CD4-positive, alpha-beta T cell (primary cell): ENCODE measurements at regions not wholly inside any gene's neighbourhood (a gene's known extent, or its start where the extent isn't known, plus 50 kb on each side); places are given as distances from the start of the nearest gene placed in this dataset.

Source experiments
- ATAC-seq: fragments of 200-7000 bp; cut with Tn5 transposase; one replicate; pipeline ENCODE4 v1.10.0; 2022; ENCODE audit warnings: mild to moderate bottlenecking; ENCODE audit not compliant: poor library complexity
- CTCF ChIA-PET: fragments of 350-600 bp; sonication (Branson Sonifier 250); formaldehyde crosslinking; loops from one replicate; lab custom pipeline; 2021; ENCODE audit warnings: antibody characterized with exemption, inconsistent platforms; lab: Charles Lee
- POLR2A ChIA-PET: fragments of 350-600 bp; sonication (Branson Sonifier 250); formaldehyde crosslinking; loops from one replicate; lab custom pipeline; 2021; ENCODE audit warnings: antibody characterized with exemption, inconsistent platforms; lab: Charles Lee
- DNase-seq, 14 experiments: peaks; one replicate each; pipeline ENCODE4 v3.0.0-alpha.2; 2013 to 2020; ENCODE audit warnings: mixed read lengths in 2 of 14
- H3K27ac ChIP-seq, 2 donors: one replicate each; pipeline versions ENCODE4 v1.5.1 to v1.7.0; 2013; ENCODE audit warnings: low read length in 2 of 2, low read depth in 1 of 2, mild to moderate bottlenecking in 1 of 2
- H3K27me3 ChIP-seq, 2 experiments: 1 replicate in 1 of 2; 2 replicates in 1 of 2; pipeline versions ENCODE4 v1.6.1 to v1.7.0; 2013; ENCODE audit warnings: low read length in 2 of 2, control low read depth in 1 of 2, mild to moderate bottlenecking in 1 of 2, moderate library complexity in 1 of 2; ENCODE audit not compliant: insufficient read depth in 2 of 2, control insufficient read depth in 1 of 2
- H3K36me3 ChIP-seq: one replicate; pipeline ENCODE4 v1.6.1; 2013; ENCODE audit warnings: low read length, control low read depth; ENCODE audit not compliant: insufficient read depth
- H3K4me1 ChIP-seq: one replicate; pipeline ENCODE4 v1.6.1; 2013; ENCODE audit warnings: low read length, control low read depth; ENCODE audit not compliant: insufficient read depth
- H3K4me3 ChIP-seq: one replicate; pipeline ENCODE4 v1.5.1; 2013; ENCODE audit warnings: mild to moderate bottlenecking, low read length, moderate library complexity
- H3K9me3 ChIP-seq, 2 experiments: 1 replicate in 1 of 2; 2 replicates in 1 of 2; pipeline versions ENCODE4 v1.6.1 to v1.7.0; 2013; ENCODE audit warnings: low read length in 2 of 2, mild to moderate bottlenecking in 2 of 2, control low read depth in 1 of 2, moderate library complexity in 1 of 2; ENCODE audit not compliant: control insufficient read depth in 1 of 2, insufficient read depth in 1 of 2
- H3K27ac Mint-ChIP-seq: one replicate; pipeline ENCODE4 v1.8.0; 2020; ENCODE audit warnings: mixed read lengths
- H3K27me3 Mint-ChIP-seq: one replicate; pipeline ENCODE4 v1.8.0; 2021; ENCODE audit warnings: mixed read lengths
- H3K36me3 Mint-ChIP-seq: one replicate; pipeline ENCODE4 v1.8.0; 2021; ENCODE audit warnings: low read depth, mixed read lengths
- H3K4me1 Mint-ChIP-seq: one replicate; pipeline ENCODE4 v1.8.0; 2021; ENCODE audit warnings: low read depth, mixed read lengths
- H3K4me3 Mint-ChIP-seq: one replicate; pipeline ENCODE4 v1.8.0; 2020; ENCODE audit warnings: mild to moderate bottlenecking, mixed read lengths
- H3K9me3 Mint-ChIP-seq: one replicate; pipeline ENCODE4 v1.8.0; 2020; ENCODE audit warnings: mixed read lengths
- intact Hi-C, 2 experiments: fragments of 100-400 bp; cut with DNase I in 1 of 2; cut with micrococcal nuclease in 1 of 2; formaldehyde crosslinking; loops; one replicate each; pipeline versions ENCODE4 v1.15.1 to v1.9.0; 2023 to 2025; cut with DNase I, micrococcal nuclease
- TF ChIP-seq, protein P1 (sequence below): fragments of 200-600 bp; IDR thresholded peaks from one replicate; pipeline ENCODE4 v1.8.0; 2022; ENCODE audit warnings: antibody characterized with exemption, mild to moderate bottlenecking

GRCh38 chr1:71184410-71184809, 103.6 kb upstream of the ZRANB2 start:
- Histone ChIP-seq H3K4me3 (no peak overlapping the region), H3K27me3 (no peaks in the 10 kb centered on the region), H3K9me3 (peaks cover 0 to 9% of the 10 kb centered on the region in 2 experiments), H3K27ac (no peak overlapping the region), H3K36me3 (no peaks in the 10 kb centered on the region), H3K4me1 (no peaks in the 10 kb centered on the region)
- Mint-ChIP-seq H3K4me3 (no peak overlapping the region), H3K36me3 (no peaks in the 10 kb centered on the region), H3K27ac (no peak overlapping the region), H3K4me1 (no peaks in the 10 kb centered on the region), H3K27me3 (no peaks in the 10 kb centered on the region), H3K9me3 (peaks cover 5% of the 10 kb centered on the region)
- CTCF ChIA-PET, result no interaction called here
- intact Hi-C loops, result no loop called here
- TF ChIP-seq, protein P1, sequence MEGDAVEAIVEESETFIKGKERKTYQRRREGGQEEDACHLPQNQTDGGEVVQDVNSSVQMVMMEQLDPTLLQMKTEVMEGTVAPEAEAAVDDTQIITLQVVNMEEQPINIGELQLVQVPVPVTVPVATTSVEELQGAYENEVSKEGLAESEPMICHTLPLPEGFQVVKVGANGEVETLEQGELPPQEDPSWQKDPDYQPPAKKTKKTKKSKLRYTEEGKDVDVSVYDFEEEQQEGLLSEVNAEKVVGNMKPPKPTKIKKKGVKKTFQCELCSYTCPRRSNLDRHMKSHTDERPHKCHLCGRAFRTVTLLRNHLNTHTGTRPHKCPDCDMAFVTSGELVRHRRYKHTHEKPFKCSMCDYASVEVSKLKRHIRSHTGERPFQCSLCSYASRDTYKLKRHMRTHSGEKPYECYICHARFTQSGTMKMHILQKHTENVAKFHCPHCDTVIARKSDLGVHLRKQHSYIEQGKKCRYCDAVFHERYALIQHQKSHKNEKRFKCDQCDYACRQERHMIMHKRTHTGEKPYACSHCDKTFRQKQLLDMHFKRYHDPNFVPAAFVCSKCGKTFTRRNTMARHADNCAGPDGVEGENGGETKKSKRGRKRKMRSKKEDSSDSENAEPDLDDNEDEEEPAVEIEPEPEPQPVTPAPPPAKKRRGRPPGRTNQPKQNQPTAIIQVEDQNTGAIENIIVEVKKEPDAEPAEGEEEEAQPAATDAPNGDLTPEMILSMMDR, result no peak
- POLR2A ChIA-PET, result no interaction called here
- ATAC-seq (no peak), DNase-seq (no peak)

DNA sequence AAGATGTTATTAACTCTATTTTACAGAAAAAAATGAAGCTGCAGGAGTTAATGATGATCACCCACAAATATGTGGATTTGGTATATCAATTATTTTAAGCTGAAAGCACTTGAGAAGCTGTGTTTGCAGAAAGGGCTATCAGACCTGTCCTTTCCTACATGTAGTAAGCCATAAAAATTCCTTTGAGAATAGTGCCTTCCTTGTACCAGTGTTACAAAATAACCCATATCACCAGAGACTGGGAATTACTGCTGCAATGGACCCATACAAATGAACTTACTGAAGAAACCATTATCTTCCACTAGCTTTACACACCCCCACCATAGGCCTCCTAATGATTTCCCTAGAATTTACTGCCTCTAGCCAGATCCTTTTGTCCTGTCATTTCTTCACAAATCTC, 99.2 kb upstream of the ZRANB2 start:
- intact Hi-C loops, result no loop called here
- CTCF ChIA-PET, result no interaction called here
- Histone ChIP-seq H3K27me3 (no peaks in the 10 kb centered on the region), H3K36me3 (no peaks in the 10 kb centered on the region), H3K4me3 (no peak overlapping the region), H3K9me3 (peaks cover 0 to 5% of the 10 kb centered on the region in 2 experiments), H3K4me1 (no peaks in the 10 kb centered on the region), H3K27ac (no peak overlapping the region)
- H3K27me3 Mint-ChIP-seq, result no peaks in the 10 kb centered on the region
- no peaks in the 10 kb centered on the region for H3K4me1 Mint-ChIP-seq
- H3K27ac Mint-ChIP-seq, result no peak overlapping the region
- no peak for DNase-seq
- POLR2A ChIA-PET, result no interaction called here
- TF ChIP-seq, protein P1, result no peak
- H3K4me3 Mint-ChIP-seq, result no peak overlapping the region
- no peaks in the 10 kb centered on the region for H3K36me3 Mint-ChIP-seq
- ATAC-seq, result no peak
- peaks cover 6% of the 10 kb centered on the region for H3K9me3 Mint-ChIP-seq

- H3K27me3 ChIP-seq, result no peaks in the 10 kb centered on the region
- H3K4me3 ChIP-seq, result no peak overlapping the region
- Mint-ChIP-seq H3K27ac (no peak overlapping the region), H3K9me3 (peaks cover 8% of the 10 kb centered on the region), H3K27me3 (peaks cover 4% of the 10 kb centered on the region), H3K4me1 (no peaks in the 10 kb centered on the region), H3K4me3 (no peak overlapping the region), H3K36me3 (no peaks in the 10 kb centered on the region)
- POLR2A ChIA-PET, result no interaction called here
- peaks cover 0 to 7% of the 10 kb centered on the region in 2 experiments for H3K9me3 ChIP-seq
- no peak for ATAC-seq
- H3K27ac ChIP-seq, result no peak overlapping the region
- DNase-seq, result no peak
- no peaks in the 10 kb centered on the region for H3K4me1 ChIP-seq
- H3K36me3 ChIP-seq, result no peaks in the 10 kb centered on the region
- TF ChIP-seq, protein P1, result no peak
- CTCF ChIA-PET, result no interaction called here
- intact Hi-C loops, result no loop called here
Measured at GRCh38 chr1:71170925-71171324, 90.1 kb upstream of the ZRANB2 start.
